GM19023 (cell line): ENCODE measurements at regions not wholly inside any gene's neighbourhood (a gene's known extent, or its start where the extent isn't known, plus 50 kb on each side); places are given as distances from the start of the nearest gene placed in this dataset.
"Not testable (repeated sequence)": the region's sequence is repeated elsewhere in the genome, so short reads cannot be mapped to it uniquely, and the experiment has no call there.

Experiments used
- ATAC-seq: cut with Tn5 transposase; IDR thresholded peaks from one replicate; pipeline ENCODE4 v1.9.1; 2021; ENCODE audit warnings: mild to moderate bottlenecking, moderate library complexity; ENCODE audit not compliant: unreplicated experiment

- no peak for ATAC-seq
Observed at GRCh38 chr12:90710711-90711110, 244.3 kb downstream of the CCER1 start.

GRCh38 chr12:90706036-90706435 is 248.9 kb downstream of the CCER1 start:
- no peak for ATAC-seq

- ATAC-seq, result no peak
Observed at GRCh38 chr12:90695415-90695814, 259.6 kb downstream of the CCER1 start.

- no peak for ATAC-seq
Observed at GRCh38 chr12:90690120-90690519, 264.9 kb downstream of the CCER1 start.

- not testable (repeated sequence) for ATAC-seq
Observed at GRCh38 chr12:90687682-90688081, 267.3 kb downstream of the CCER1 start.

GRCh38 chr12:90683871-90684270 is 271.1 kb downstream of the CCER1 start:
- no peak for ATAC-seq

GRCh38 chr12:90682398-90682797 is 272.6 kb downstream of the CCER1 start:
- ATAC-seq, result no peak

- ATAC-seq, result no peak
Observed at GRCh38 chr12:90679674-90680073, 275.3 kb downstream of the CCER1 start.

- ATAC-seq, result no peak
Observed at GRCh38 chr12:90677552-90677951, 277.4 kb downstream of the CCER1 start.

- no peak for ATAC-seq
Observed at GRCh38 chr12:90677055-90677454, 277.9 kb downstream of the CCER1 start.

- ATAC-seq, result no peak
Observed at GRCh38 chr12:90675106-90675505, 279.9 kb downstream of the CCER1 start.

- no peak for ATAC-seq
Observed at GRCh38 chr12:90672081-90672480, 282.9 kb downstream of the CCER1 start.

GRCh38 chr12:90663949-90664348 is 291.0 kb downstream of the CCER1 start:
- ATAC-seq, result not testable (repeated sequence)

GRCh38 chr12:90659060-90659459 is 295.9 kb downstream of the CCER1 start:
- ATAC-seq, result no peak

- ATAC-seq, result no peak
Observed at GRCh38 chr12:90653040-90653439, 301.9 kb downstream of the CCER1 start.

- no peak for ATAC-seq
Observed at GRCh38 chr12:90652280-90652679, 302.7 kb downstream of the CCER1 start.

GRCh38 chr12:90645181-90645580 is 309.8 kb downstream of the CCER1 start:
- ATAC-seq, result no peak

- no peak for ATAC-seq
Observed at GRCh38 chr12:90631591-90632212, 323.3 kb downstream of the CCER1 start.

- ATAC-seq, result no peak
Observed at GRCh38 chr12:90630006-90630405, 325.0 kb downstream of the CCER1 start.

- ATAC-seq, result no peak
Observed at GRCh38 chr12:90628213-90628612, 326.8 kb downstream of the CCER1 start.

- ATAC-seq, result peak; percentile 45
Observed at GRCh38 chr12:90627180-90627896, 327.6 kb downstream of the CCER1 start.

GRCh38 chr12:90622431-90622830 is 332.5 kb downstream of the CCER1 start:
- ATAC-seq, result no peak

GRCh38 chr12:90621927-90622326 is 333.0 kb downstream of the CCER1 start:
- ATAC-seq, result no peak
